ENCODE measurements at regions not wholly inside any gene's neighbourhood (a gene's known extent, or its start where the extent isn't known, plus 50 kb on each side); places are given as distances from the start of the nearest gene placed in this dataset.

GRCh38 chr5:58239045-58239444, 220.8 kb downstream of the PLK2 start:
- TF ChIP-seq CTCF (IDR thresholded peaks at IDR 0.05), result no peak
- TF ChIP-seq EZH2 (IDR thresholded peaks at IDR 0.05; ENCODE audit: borderline replicate concordance, insufficient read depth, low read depth, low read length, poor library complexity, severe bottlenecking), result no peak
- Mint-ChIP-seq H3K27ac (no peak overlapping the region), H3K9me3 (ENCODE audit: insufficient read depth) (no peaks in the 10 kb centered on the region), H3K4me3 (no peak overlapping the region), H3K27me3 (no peaks in the 10 kb centered on the region), H3K4me1 (peaks cover 4% of the 10 kb centered on the region)
- no peak for ATAC-seq (ENCODE audit: low read depth)
- Histone ChIP-seq H2AFZ (ENCODE audit: insufficient read depth, low read depth, low read length, poor library complexity, severe bottlenecking) (no peak overlapping the region), H3K9ac (ENCODE audit: low read length) (no peak overlapping the region), H3K9me3 (ENCODE audit: control extremely low read depth in 1 of 3, control insufficient read depth in 2 of 3, insufficient read depth in 1 of 3, low read length in 2 of 3) (no peaks in the 10 kb centered on the region), H3K4me1 (ENCODE audit: control insufficient read depth in 2 of 2, insufficient read depth in 2 of 2, low read length in 2 of 2) (peaks cover 0 to 7% of the 10 kb centered on the region in 2 donors), H4K20me1 (ENCODE audit: control insufficient read depth, insufficient read depth, low read length, poor library complexity, severe bottlenecking) (no peaks in the 10 kb centered on the region), H3K4me2 (replicated peaks; ENCODE audit: low read depth, low read length, poor library complexity, severe bottlenecking) (no peak overlapping the region), H3K79me2 (ENCODE audit: control insufficient read depth, insufficient read depth, low read length) (no peaks in the 10 kb centered on the region), H3K27ac (ENCODE audit: low read length in 2 of 2) (no peak overlapping the region), H3K4me3 (ENCODE audit: control extremely low read depth in 1 of 5, extremely low read depth in 1 of 5, insufficient read depth in 1 of 5, low read depth in 2 of 5, low read length in 4 of 5) (no peak overlapping the region), H3K36me3 (replicated peaks in 1 of 2; ENCODE audit: control extremely low read depth in 1 of 2, control insufficient read depth in 1 of 2, extremely low read depth in 1 of 2, insufficient read depth in 2 of 2, low read length in 1 of 2) (no peaks in the 10 kb centered on the region), H3K27me3 (replicated peaks in 1 of 4; ENCODE audit: control extremely low read depth in 1 of 4, control insufficient read depth in 3 of 4, insufficient read depth in 4 of 4, low read length in 3 of 4) (no peaks in the 10 kb centered on the region)
- CTCF ChIA-PET, result no interaction called here
- WGBS (ENCODE audit: insufficient coverage), result no CpG with 5 or more reads among the region's 1 CpG
- intact Hi-C loops (cut with micrococcal nuclease), result no loop called here
- POLR2A ChIA-PET, result no interaction called here
- no peak for DNase-seq

GRCh38 chr5:58236498-58236897, 223.4 kb downstream of the PLK2 start:
- no peaks in the 10 kb centered on the region for H4K20me1 ChIP-seq (ENCODE audit: control insufficient read depth, insufficient read depth, low read length, poor library complexity, severe bottlenecking)
- WGBS (ENCODE audit: insufficient coverage), result no CpG with 5 or more reads among the region's 3 CpGs
- no peak for ATAC-seq (ENCODE audit: low read depth)
- no peaks in the 10 kb centered on the region for H3K79me2 ChIP-seq (ENCODE audit: control insufficient read depth, insufficient read depth, low read length)
- no peaks in the 10 kb centered on the region for H3K9me3 ChIP-seq (ENCODE audit: control extremely low read depth in 1 of 3, control insufficient read depth in 2 of 3, insufficient read depth in 1 of 3, low read length in 2 of 3)
- no peak overlapping the region for H3K27ac ChIP-seq (ENCODE audit: low read length in 2 of 2)
- no peaks in the 10 kb centered on the region for H3K27me3 ChIP-seq (replicated peaks in 1 of 4; ENCODE audit: control extremely low read depth in 1 of 4, control insufficient read depth in 3 of 4, insufficient read depth in 4 of 4, low read length in 3 of 4)
- no peak for DNase-seq
- Mint-ChIP-seq H3K9me3 (ENCODE audit: insufficient read depth) (no peaks in the 10 kb centered on the region), H3K27ac (no peak overlapping the region), H3K27me3 (no peaks in the 10 kb centered on the region), H3K4me3 (no peak overlapping the region), H3K4me1 (peaks cover 4% of the 10 kb centered on the region)
- no peaks in the 10 kb centered on the region for H3K36me3 ChIP-seq (replicated peaks in 1 of 2; ENCODE audit: control extremely low read depth in 1 of 2, control insufficient read depth in 1 of 2, extremely low read depth in 1 of 2, insufficient read depth in 2 of 2, low read length in 1 of 2)
- H3K4me2 ChIP-seq (replicated peaks; ENCODE audit: low read depth, low read length, poor library complexity, severe bottlenecking), result no peak overlapping the region
- POLR2A ChIA-PET, result no interaction called here
- intact Hi-C loops (cut with micrococcal nuclease), result no loop called here
- H3K4me3 ChIP-seq (ENCODE audit: control extremely low read depth in 1 of 5, extremely low read depth in 1 of 5, insufficient read depth in 1 of 5, low read depth in 2 of 5, low read length in 4 of 5), result no peak overlapping the region
- H2AFZ ChIP-seq (ENCODE audit: insufficient read depth, low read depth, low read length, poor library complexity, severe bottlenecking), result no peak overlapping the region
- TF ChIP-seq EZH2 (IDR thresholded peaks at IDR 0.05; ENCODE audit: borderline replicate concordance, insufficient read depth, low read depth, low read length, poor library complexity, severe bottlenecking), result no peak
- TF ChIP-seq CTCF (IDR thresholded peaks at IDR 0.05), result no peak
- CTCF ChIA-PET, result no interaction called here
- H3K4me1 ChIP-seq (ENCODE audit: control insufficient read depth in 2 of 2, insufficient read depth in 2 of 2, low read length in 2 of 2), result peaks cover 0 to 7% of the 10 kb centered on the region in 2 donors
- no peak overlapping the region for H3K9ac ChIP-seq (ENCODE audit: low read length)
